D341Med (cell line): ENCODE measurements at regions not wholly inside any gene's neighbourhood (a gene's known extent, or its start where the extent isn't known, plus 50 kb on each side); places are given as distances from the start of the nearest gene placed in this dataset.

Experiments used
- DNase-seq: peaks from one replicate; pipeline ENCODE4 v3.0.0; 2012; ENCODE audit warnings: low spot score

GRCh38 chr2:180143633-180144337 lies 136.7 kb upstream of the CWC22 start:
- no peak for DNase-seq

- DNase-seq = no peak
Measured at GRCh38 chr2:180141600-180141999, 134.5 kb upstream of the CWC22 start.

GRCh38 chr2:180133736-180134135 lies 126.6 kb upstream of the CWC22 start:
- no peak for DNase-seq

- no peak for DNase-seq
Measured at GRCh38 chr2:180130403-180130802, 123.3 kb upstream of the CWC22 start.

GRCh38 chr2:180128861-180129260 lies 121.8 kb upstream of the CWC22 start:
- DNase-seq = no peak

GRCh38 chr2:180125245-180125962 lies 118.3 kb upstream of the CWC22 start:
- DNase-seq = peak; percentile 66

- DNase-seq = peak; percentile 36
Measured at GRCh38 chr2:180124273-180125139, 117.4 kb upstream of the CWC22 start.

- no peak for DNase-seq
Measured at GRCh38 chr2:180122874-180123273, 115.8 kb upstream of the CWC22 start.

- no peak for DNase-seq
Measured at GRCh38 chr2:180115675-180116074, 108.6 kb upstream of the CWC22 start.

- no peak for DNase-seq
Measured at GRCh38 chr2:180115269-180115668, 108.2 kb upstream of the CWC22 start.

GRCh38 chr2:180111901-180112300 lies 104.8 kb upstream of the CWC22 start:
- no peak for DNase-seq

GRCh38 chr2:180110469-180110868 lies 103.4 kb upstream of the CWC22 start:
- no peak for DNase-seq

GRCh38 chr2:180101846-180102245 lies 94.7 kb upstream of the CWC22 start:
- DNase-seq = no peak

- DNase-seq = no peak
Measured at GRCh38 chr2:180099308-180099707, 92.2 kb upstream of the CWC22 start.

GRCh38 chr2:180085144-180085543 lies 78.0 kb upstream of the CWC22 start:
- DNase-seq = no peak

- peak; percentile 21 for DNase-seq
Measured at GRCh38 chr2:180077295-180077906, 70.3 kb upstream of the CWC22 start.

- DNase-seq = no peak
Measured at GRCh38 chr2:180075870-180076269, 68.8 kb upstream of the CWC22 start.

GRCh38 chr2:180071797-180072196 lies 64.7 kb upstream of the CWC22 start:
- no peak for DNase-seq

- DNase-seq = no peak
Measured at GRCh38 chr2:180063494-180064092, 56.5 kb upstream of the CWC22 start.

GRCh38 chr2:180062178-180062577 lies 55.1 kb upstream of the CWC22 start:
- no peak for DNase-seq

GRCh38 chr2:180061546-180061945 lies 54.4 kb upstream of the CWC22 start:
- no peak for DNase-seq

- no peak for DNase-seq
Measured at GRCh38 chr2:180061085-180061484, 54.0 kb upstream of the CWC22 start.
